Endodermal cell (in vitro differentiated cells): ENCODE measurements at regions not wholly inside any gene's neighbourhood (a gene's known extent, or its start where the extent isn't known, plus 50 kb on each side); places are given as distances from the start of the nearest gene placed in this dataset.

Source experiments
- DNase-seq: peaks from one replicate; pipeline ENCODE4 v3.0.0-alpha.2; 2017
- H3K27ac ChIP-seq: 2 replicates; pipeline ENCODE4 v1.5.1; 2013; ENCODE audit warnings: mild to moderate bottlenecking, low read depth, low read length, moderate library complexity
- H3K27me3 ChIP-seq: 2 replicates; pipeline ENCODE4 v1.6.1; 2013; ENCODE audit warnings: mild to moderate bottlenecking, low read length, moderate library complexity; ENCODE audit not compliant: insufficient read depth, control insufficient read depth, poor library complexity, severe bottlenecking
- H3K36me3 ChIP-seq: 2 replicates; pipeline ENCODE4 v1.7.0; 2013; ENCODE audit warnings: mild to moderate bottlenecking, low read length, moderate library complexity; ENCODE audit not compliant: control insufficient read depth, insufficient read depth
- H3K4me1 ChIP-seq: one replicate; pipeline ENCODE4 v1.7.0; 2013; ENCODE audit warnings: low read length; ENCODE audit not compliant: control insufficient read depth, insufficient read depth
- H3K4me3 ChIP-seq: 2 replicates; pipeline ENCODE4 v1.5.1; 2013; ENCODE audit warnings: mild to moderate bottlenecking, low read length, moderate library complexity
- H3K9ac ChIP-seq: 2 replicates; pipeline ENCODE4 v1.6.1; 2013; ENCODE audit warnings: mild to moderate bottlenecking, low read length, moderate library complexity; ENCODE audit not compliant: poor library complexity, severe bottlenecking; ENCODE audit errors: extremely low read depth
- H3K9me3 ChIP-seq: 2 replicates; pipeline ENCODE4 v1.6.1; 2013; ENCODE audit warnings: mild to moderate bottlenecking, low read length, moderate library complexity; ENCODE audit not compliant: control insufficient read depth
- H3K27ac Mint-ChIP-seq: 2 replicates; pipeline ENCODE4 v1.8.0; 2020; ENCODE audit warnings: mixed read lengths
- H3K27me3 Mint-ChIP-seq: 2 replicates; pipeline ENCODE4 v1.8.0; 2021; ENCODE audit warnings: mild to moderate bottlenecking, mixed read lengths; ENCODE audit not compliant: insufficient read depth
- H3K36me3 Mint-ChIP-seq: 2 replicates; pipeline ENCODE4 v1.8.0; 2020; ENCODE audit warnings: low read depth, mixed read lengths
- H3K4me1 Mint-ChIP-seq: 2 replicates; pipeline ENCODE4 v1.8.0; 2020; ENCODE audit warnings: mixed read lengths
- H3K4me3 Mint-ChIP-seq: 2 replicates; pipeline ENCODE4 v1.8.0; 2020; ENCODE audit warnings: mild to moderate bottlenecking, moderate library complexity, mixed read lengths
- H3K9me3 Mint-ChIP-seq: 2 replicates; pipeline ENCODE4 v1.8.0; 2020; ENCODE audit warnings: mild to moderate bottlenecking, mixed read lengths
- WGBS, 2 experiments: methylation state at CpG; one replicate each; pipeline versions ENCODE4 v1.1.5 to v1.1.7; 2013; ENCODE audit warnings: missing lambda C conversion rate in 2 of 2, mixed read lengths in 1 of 2; ENCODE audit not compliant: insufficient coverage in 1 of 2, insufficient read length in 1 of 2; 5-methylcytosine and 5-hydroxymethylcytosine counted together
- TF ChIP-seq, protein P1 (sequence below): fragments of 200-600 bp; sonication (generic); conservative IDR thresholded peaks from 2 replicates; pipeline ENCODE4 v1.5.0; 2021; ENCODE audit warnings: antibody characterized with exemption, mild to moderate bottlenecking

DNA sequence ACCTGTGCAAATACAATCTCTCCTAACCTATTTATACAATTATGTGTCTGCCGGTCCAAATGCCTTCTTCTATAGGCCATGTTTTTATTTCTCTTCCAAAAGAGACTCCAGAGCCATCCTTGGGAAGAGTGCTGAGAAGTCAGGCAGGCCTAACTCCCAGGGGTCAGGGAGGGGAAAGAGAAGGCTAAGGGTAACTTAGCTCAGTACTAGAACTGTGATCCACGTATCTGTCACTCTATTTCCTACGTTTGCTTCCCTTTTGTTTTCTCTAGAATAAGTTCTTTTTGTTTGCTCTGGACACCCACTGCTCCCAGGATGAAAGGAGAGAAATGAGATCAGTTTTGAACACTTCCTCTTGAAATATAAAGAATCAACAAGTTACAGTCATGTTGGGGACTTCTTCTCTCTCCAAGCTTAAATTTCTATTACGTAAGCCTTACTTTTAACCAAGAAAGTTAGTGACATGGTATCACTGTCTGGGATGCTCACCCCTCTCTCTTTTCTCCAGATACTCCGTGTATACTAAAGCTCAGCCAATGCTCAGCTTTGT, 79.2 kb downstream of the DAD1 start:
- no peak overlapping the region for H3K27ac Mint-ChIP-seq
- H3K9ac ChIP-seq, result no peak overlapping the region
- no peak overlapping the region for H3K4me3 Mint-ChIP-seq
- no peaks in the 10 kb centered on the region for H3K36me3 ChIP-seq
- WGBS, 2 experiments, result 63 to 72% methylated on average over 4 to 5 of the region's 5 CpGs
- TF ChIP-seq, protein P1, sequence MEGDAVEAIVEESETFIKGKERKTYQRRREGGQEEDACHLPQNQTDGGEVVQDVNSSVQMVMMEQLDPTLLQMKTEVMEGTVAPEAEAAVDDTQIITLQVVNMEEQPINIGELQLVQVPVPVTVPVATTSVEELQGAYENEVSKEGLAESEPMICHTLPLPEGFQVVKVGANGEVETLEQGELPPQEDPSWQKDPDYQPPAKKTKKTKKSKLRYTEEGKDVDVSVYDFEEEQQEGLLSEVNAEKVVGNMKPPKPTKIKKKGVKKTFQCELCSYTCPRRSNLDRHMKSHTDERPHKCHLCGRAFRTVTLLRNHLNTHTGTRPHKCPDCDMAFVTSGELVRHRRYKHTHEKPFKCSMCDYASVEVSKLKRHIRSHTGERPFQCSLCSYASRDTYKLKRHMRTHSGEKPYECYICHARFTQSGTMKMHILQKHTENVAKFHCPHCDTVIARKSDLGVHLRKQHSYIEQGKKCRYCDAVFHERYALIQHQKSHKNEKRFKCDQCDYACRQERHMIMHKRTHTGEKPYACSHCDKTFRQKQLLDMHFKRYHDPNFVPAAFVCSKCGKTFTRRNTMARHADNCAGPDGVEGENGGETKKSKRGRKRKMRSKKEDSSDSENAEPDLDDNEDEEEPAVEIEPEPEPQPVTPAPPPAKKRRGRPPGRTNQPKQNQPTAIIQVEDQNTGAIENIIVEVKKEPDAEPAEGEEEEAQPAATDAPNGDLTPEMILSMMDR, result no peak
- no peak for DNase-seq
- no peaks in the 10 kb centered on the region for H3K9me3 ChIP-seq
- H3K4me1 Mint-ChIP-seq, result peaks cover 39% of the 10 kb centered on the region
- H3K27me3 ChIP-seq, result no peaks in the 10 kb centered on the region
- no peaks in the 10 kb centered on the region for H3K9me3 Mint-ChIP-seq
- peaks cover 9% of the 10 kb centered on the region for H3K4me1 ChIP-seq
- H3K4me3 ChIP-seq, result no peak overlapping the region
- H3K36me3 Mint-ChIP-seq, result no peaks in the 10 kb centered on the region
- no peaks in the 10 kb centered on the region for H3K27me3 Mint-ChIP-seq
- no peak overlapping the region for H3K27ac ChIP-seq

DNA sequence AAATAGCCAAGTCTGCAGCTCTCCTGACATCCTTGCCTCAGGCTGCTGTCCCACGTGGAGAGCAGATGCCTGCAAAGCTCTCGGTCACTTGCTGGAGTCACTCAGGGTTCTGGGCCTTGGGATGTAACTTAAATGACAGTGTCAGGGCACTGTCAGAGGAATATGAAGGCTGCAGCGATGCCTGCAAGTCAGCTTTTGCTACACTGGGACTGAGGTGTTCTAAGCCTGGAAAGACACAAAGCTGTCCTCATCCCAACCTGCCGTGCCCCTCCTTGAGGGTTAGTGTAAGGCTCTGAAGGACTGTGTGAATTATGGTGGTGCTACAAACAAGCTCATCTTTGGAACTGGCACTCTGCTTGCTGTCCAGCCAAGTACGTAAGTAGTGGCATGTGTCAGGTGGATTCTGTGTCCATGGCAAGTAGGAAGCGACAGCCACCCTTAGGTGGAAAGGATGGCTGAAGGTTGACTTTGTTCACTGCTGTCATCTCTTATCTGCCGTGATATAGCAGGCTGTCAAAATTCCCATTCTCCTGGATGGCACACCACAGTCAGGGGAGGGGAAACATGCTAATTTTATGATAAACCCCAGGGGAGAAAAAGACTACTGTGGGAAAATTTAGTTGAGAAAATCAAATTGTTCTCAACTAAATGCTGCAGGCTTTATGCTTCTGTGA, 79.9 kb downstream of the DAD1 start:
- Mint-ChIP-seq H3K27me3 (no peaks in the 10 kb centered on the region), H3K27ac (no peak overlapping the region), H3K4me3 (no peak overlapping the region), H3K9me3 (no peaks in the 10 kb centered on the region), H3K4me1 (peaks cover 39% of the 10 kb centered on the region), H3K36me3 (no peaks in the 10 kb centered on the region)
- no peaks in the 10 kb centered on the region for H3K9me3 ChIP-seq
- TF ChIP-seq, protein P1, result no peak
- H3K36me3 ChIP-seq, result no peaks in the 10 kb centered on the region
- peaks cover 9% of the 10 kb centered on the region for H3K4me1 ChIP-seq
- H3K27ac ChIP-seq, result no peak overlapping the region
- WGBS, 2 experiments, result 88 to 89% methylated on average over 6 to 7 of the region's 7 CpGs
- H3K9ac ChIP-seq, result no peak overlapping the region
- H3K4me3 ChIP-seq, result no peak overlapping the region
- no peak for DNase-seq
- no peaks in the 10 kb centered on the region for H3K27me3 ChIP-seq

DNA sequence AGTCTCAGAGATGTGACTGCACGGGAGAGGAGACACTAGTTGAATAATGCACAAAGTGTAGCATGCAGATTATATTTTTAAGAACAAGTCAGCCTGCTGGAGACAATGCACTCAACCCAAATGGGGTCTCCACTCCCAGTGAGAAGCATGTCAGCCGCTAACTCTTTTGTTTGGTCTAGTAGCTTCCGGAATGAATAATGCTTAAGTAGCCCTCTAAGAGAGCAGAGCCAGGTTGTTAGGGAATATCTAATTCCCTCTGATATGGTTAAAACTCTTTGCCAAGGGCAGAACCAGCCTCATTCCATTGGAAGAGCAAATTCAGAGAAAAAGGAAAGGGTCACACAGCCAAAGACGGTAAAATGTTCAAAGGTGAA, 80.4 kb downstream of the DAD1 start:
- Histone ChIP-seq H3K4me1 (peaks cover 9% of the 10 kb centered on the region), H3K36me3 (no peaks in the 10 kb centered on the region), H3K9ac (no peak overlapping the region), H3K27me3 (no peaks in the 10 kb centered on the region), H3K27ac (no peak overlapping the region), H3K9me3 (no peaks in the 10 kb centered on the region), H3K4me3 (no peak overlapping the region)
- no peaks in the 10 kb centered on the region for H3K36me3 Mint-ChIP-seq
- peaks cover 39% of the 10 kb centered on the region for H3K4me1 Mint-ChIP-seq
- H3K9me3 Mint-ChIP-seq, result no peaks in the 10 kb centered on the region
- H3K4me3 Mint-ChIP-seq, result no peak overlapping the region
- H3K27me3 Mint-ChIP-seq, result no peaks in the 10 kb centered on the region
- 77 to 84% methylated on average over 4 of the region's 4 CpGs for WGBS, 2 experiments
- no peak for DNase-seq
- TF ChIP-seq, protein P1, result no peak
- H3K27ac Mint-ChIP-seq, result no peak overlapping the region
